HL-60 (cell line): ENCODE measurements at regions not wholly inside any gene's neighbourhood (a gene's known extent, or its start where the extent isn't known, plus 50 kb on each side); places are given as distances from the start of the nearest gene placed in this dataset.

Source experiments
- DNase-seq, 2 experiments: peaks; one replicate each; pipeline ENCODE4 v3.0.0-alpha.2; 2010 to 2020; ENCODE audit warnings: low read depth in 1 of 2, low spot score in 1 of 2
- H3K27ac ChIP-seq: fragments of 250-450 bp; sonication (Bioruptor Pico); replicated peaks from 2 replicates; pipeline ENCODE4 v1.5.1; 2020; ENCODE audit warnings: mild to moderate bottlenecking, moderate library complexity
- H3K27me3 ChIP-seq: fragments of 250-450 bp; sonication (Bioruptor Pico); 2 replicates; pipeline ENCODE4 v1.5.1; 2021; ENCODE audit warnings: mild to moderate bottlenecking, moderate library complexity; ENCODE audit not compliant: insufficient read depth, poor library complexity, severe bottlenecking
- H3K4me3 ChIP-seq: replicated peaks from 2 replicates; pipeline ENCODE4 v1.5.1; 2011; ENCODE audit warnings: mild to moderate bottlenecking, control low read depth, low read length; ENCODE audit not compliant: insufficient read depth
- GABPA ChIP-seq: IDR thresholded peaks from 2 replicates; pipeline ENCODE4 v1.6.1; 2012; ENCODE audit warnings: low read depth
- POLR2AphosphoS5 ChIP-seq: IDR thresholded peaks from 2 replicates; pipeline ENCODE4 v1.6.1; 2012; ENCODE audit warnings: low read depth
- REST ChIP-seq: IDR thresholded peaks from 2 replicates; pipeline ENCODE4 v1.6.1; 2012; ENCODE audit warnings: low read depth; ENCODE audit not compliant: insufficient replicate concordance
- SPI1 ChIP-seq: IDR thresholded peaks from 2 replicates; pipeline ENCODE4 v1.6.1; 2012; ENCODE audit warnings: low read depth, mild to moderate bottlenecking, borderline replicate concordance
- TF ChIP-seq, protein P1 (sequence below): IDR thresholded peaks from one replicate; pipeline ENCODE4 v1.5.1; 2011; ENCODE audit warnings: low read length, control low read depth, inconsistent platforms; ENCODE audit not compliant: insufficient read depth

DNA sequence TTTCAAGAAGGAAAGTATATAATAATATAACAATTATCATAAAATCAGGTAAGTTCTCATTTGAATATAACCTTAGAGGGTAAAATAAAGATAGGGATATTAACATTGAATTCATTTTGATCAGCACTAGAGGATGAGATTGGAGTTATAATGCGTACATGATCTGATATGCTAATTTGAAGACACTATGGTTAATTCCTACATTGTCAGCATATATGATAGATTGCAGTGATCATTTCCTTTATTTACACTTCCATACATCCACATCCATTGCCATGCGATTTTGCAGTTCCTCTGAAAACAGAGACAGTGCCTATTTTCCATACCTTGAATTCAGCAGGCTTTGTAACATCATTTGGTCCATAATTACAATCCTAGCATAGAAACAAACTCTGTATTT lies 519.2 kb downstream of the CCDC85A start:
- TF ChIP-seq POLR2AphosphoS5: no peak
- TF ChIP-seq REST: no peak
- TF ChIP-seq SPI1: no peak
- TF ChIP-seq, protein P1, sequence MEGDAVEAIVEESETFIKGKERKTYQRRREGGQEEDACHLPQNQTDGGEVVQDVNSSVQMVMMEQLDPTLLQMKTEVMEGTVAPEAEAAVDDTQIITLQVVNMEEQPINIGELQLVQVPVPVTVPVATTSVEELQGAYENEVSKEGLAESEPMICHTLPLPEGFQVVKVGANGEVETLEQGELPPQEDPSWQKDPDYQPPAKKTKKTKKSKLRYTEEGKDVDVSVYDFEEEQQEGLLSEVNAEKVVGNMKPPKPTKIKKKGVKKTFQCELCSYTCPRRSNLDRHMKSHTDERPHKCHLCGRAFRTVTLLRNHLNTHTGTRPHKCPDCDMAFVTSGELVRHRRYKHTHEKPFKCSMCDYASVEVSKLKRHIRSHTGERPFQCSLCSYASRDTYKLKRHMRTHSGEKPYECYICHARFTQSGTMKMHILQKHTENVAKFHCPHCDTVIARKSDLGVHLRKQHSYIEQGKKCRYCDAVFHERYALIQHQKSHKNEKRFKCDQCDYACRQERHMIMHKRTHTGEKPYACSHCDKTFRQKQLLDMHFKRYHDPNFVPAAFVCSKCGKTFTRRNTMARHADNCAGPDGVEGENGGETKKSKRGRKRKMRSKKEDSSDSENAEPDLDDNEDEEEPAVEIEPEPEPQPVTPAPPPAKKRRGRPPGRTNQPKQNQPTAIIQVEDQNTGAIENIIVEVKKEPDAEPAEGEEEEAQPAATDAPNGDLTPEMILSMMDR: no peak
- TF ChIP-seq GABPA: no peak
- no peak for DNase-seq
- no peaks in the 10 kb centered on the region for H3K27me3 ChIP-seq
- no peak overlapping the region for H3K27ac ChIP-seq
- H3K4me3 ChIP-seq: no peak overlapping the region

DNA sequence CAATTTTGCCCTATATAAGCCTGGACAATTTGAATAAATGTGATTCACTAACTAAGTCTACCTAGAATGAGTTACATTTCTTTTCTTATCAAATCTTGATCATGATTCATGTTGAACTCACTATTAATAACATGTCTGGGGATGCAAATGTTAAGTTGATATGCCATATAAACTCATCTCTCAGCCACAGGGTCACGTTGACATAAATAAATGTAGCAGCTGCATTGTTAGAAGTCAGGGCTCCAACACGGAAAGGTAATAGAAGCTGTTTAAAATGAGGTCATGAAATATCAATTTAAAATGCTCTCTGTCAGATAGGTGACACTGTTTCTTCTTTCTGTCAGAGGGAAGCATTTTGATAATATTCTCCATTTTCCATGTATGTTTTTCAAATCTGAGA lies 521.9 kb downstream of the CCDC85A start:
- Histone ChIP-seq H3K27me3 (no peaks in the 10 kb centered on the region), H3K27ac (no peak overlapping the region), H3K4me3 (no peak overlapping the region)
- no peak for TF ChIP-seq SPI1
- TF ChIP-seq, protein P1: no peak
- TF ChIP-seq POLR2AphosphoS5: no peak
- no peak for TF ChIP-seq REST
- TF ChIP-seq GABPA: no peak
- DNase-seq: no peak

- TF ChIP-seq POLR2AphosphoS5 (no peak), REST (no peak), GABPA (no peak), SPI1 (no peak)
- TF ChIP-seq, protein P1: no peak
- Histone ChIP-seq H3K27ac (no peak overlapping the region), H3K27me3 (no peaks in the 10 kb centered on the region), H3K4me3 (no peak overlapping the region)
- DNase-seq: no peak
Observed at GRCh38 chr2:56707218-56707617, 523.4 kb downstream of the CCDC85A start.
